ENCODE measurements at regions not wholly inside any gene's neighbourhood (a gene's known extent, or its start where the extent isn't known, plus 50 kb on each side); places are given as distances from the start of the nearest gene placed in this dataset.

DNA sequence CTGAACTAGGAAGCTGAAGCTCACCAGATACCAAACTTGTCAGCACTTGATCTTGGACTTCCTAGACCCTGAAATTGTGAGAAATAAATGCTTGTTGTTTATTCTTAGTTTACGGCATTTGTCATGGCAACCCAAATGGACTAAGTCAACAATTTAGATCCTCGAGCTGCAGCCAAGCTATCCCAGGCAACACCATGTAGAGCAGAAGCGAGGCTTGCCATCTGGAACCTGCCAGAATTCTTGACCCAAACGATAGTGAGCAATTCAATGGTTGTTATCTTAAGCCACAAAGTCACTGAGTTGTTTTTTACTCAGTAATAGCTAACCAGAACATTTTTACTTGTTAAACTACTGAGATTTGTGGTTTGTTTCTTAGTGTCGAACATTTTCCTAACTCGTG, 458.5 kb upstream of the FLRT2 start:
- TF ChIP-seq, protein P1, sequence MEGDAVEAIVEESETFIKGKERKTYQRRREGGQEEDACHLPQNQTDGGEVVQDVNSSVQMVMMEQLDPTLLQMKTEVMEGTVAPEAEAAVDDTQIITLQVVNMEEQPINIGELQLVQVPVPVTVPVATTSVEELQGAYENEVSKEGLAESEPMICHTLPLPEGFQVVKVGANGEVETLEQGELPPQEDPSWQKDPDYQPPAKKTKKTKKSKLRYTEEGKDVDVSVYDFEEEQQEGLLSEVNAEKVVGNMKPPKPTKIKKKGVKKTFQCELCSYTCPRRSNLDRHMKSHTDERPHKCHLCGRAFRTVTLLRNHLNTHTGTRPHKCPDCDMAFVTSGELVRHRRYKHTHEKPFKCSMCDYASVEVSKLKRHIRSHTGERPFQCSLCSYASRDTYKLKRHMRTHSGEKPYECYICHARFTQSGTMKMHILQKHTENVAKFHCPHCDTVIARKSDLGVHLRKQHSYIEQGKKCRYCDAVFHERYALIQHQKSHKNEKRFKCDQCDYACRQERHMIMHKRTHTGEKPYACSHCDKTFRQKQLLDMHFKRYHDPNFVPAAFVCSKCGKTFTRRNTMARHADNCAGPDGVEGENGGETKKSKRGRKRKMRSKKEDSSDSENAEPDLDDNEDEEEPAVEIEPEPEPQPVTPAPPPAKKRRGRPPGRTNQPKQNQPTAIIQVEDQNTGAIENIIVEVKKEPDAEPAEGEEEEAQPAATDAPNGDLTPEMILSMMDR (IDR thresholded peaks at IDR 0.05) = no peak
- TF ChIP-seq EP300 (IDR thresholded peaks at IDR 0.05) (no peak), POLR2AphosphoS5 (IDR thresholded peaks at IDR 0.05) (no peak), POLR2A (IDR thresholded peaks at IDR 0.05) (no peak)
